H9 (cell line): ENCODE measurements at regions not wholly inside any gene's neighbourhood (a gene's known extent, or its start where the extent isn't known, plus 50 kb on each side); places are given as distances from the start of the nearest gene placed in this dataset.

Experiments used
- DNase-seq: peaks from one replicate; pipeline ENCODE4 v3.0.0-alpha.2; 2017
- H2AFZ ChIP-seq: one replicate; pipeline ENCODE4 v1.6.1; 2013; ENCODE audit warnings: mild to moderate bottlenecking, low read length, control low read depth, moderate library complexity
- H2AK5ac ChIP-seq: 2 replicates; pipeline ENCODE4 v1.6.1; 2013; ENCODE audit warnings: low read length, control low read depth, mixed read lengths; ENCODE audit not compliant: insufficient read length
- H2BK120ac ChIP-seq: one replicate; pipeline ENCODE4 v1.6.1; 2013; ENCODE audit warnings: low read depth, mild to moderate bottlenecking, low read length, control low read depth, inconsistent platforms; ENCODE audit not compliant: poor library complexity, severe bottlenecking
- H2BK12ac ChIP-seq: 2 replicates; pipeline ENCODE4 v1.6.1; 2013; ENCODE audit warnings: low read length, control low read depth, mixed read lengths, low read depth; ENCODE audit not compliant: insufficient read length
- H2BK15ac ChIP-seq: 2 replicates; pipeline ENCODE4 v1.6.1; 2013; ENCODE audit warnings: low read depth, low read length, control low read depth
- H2BK20ac ChIP-seq: one replicate; pipeline ENCODE4 v1.6.1; 2013; ENCODE audit warnings: low read depth, mild to moderate bottlenecking, low read length, control low read depth, inconsistent platforms; ENCODE audit not compliant: poor library complexity, severe bottlenecking
- H2BK5ac ChIP-seq: 2 replicates; pipeline ENCODE4 v1.6.1; 2013; ENCODE audit warnings: low read length, control low read depth, mixed read lengths; ENCODE audit not compliant: insufficient read length
- H3K14ac ChIP-seq: 2 replicates; pipeline ENCODE4 v1.6.1; 2013; ENCODE audit warnings: low read length, control low read depth; ENCODE audit not compliant: insufficient read depth
- H3K18ac ChIP-seq: 2 replicates; pipeline ENCODE4 v1.6.1; 2013; ENCODE audit warnings: low read depth, mild to moderate bottlenecking, mixed read lengths, low read length, control low read depth; ENCODE audit not compliant: insufficient read length
- H3K23ac ChIP-seq: 2 replicates; pipeline ENCODE4 v1.6.1; 2013; ENCODE audit warnings: low read length, control low read depth, mixed read lengths, low read depth; ENCODE audit not compliant: insufficient read length
- H3K23me2 ChIP-seq: 2 replicates; pipeline ENCODE4 v1.6.1; 2013; ENCODE audit warnings: low read depth, mild to moderate bottlenecking, mixed read lengths, low read length, control low read depth; ENCODE audit not compliant: insufficient read length, poor library complexity, severe bottlenecking
- H3K27ac ChIP-seq: 2 replicates; pipeline ENCODE4 v1.5.1; 2013; ENCODE audit warnings: low read length, control low read depth, mixed read lengths, low read depth; ENCODE audit not compliant: insufficient read length
- H3K27me3 ChIP-seq: 2 replicates; pipeline ENCODE4 v1.6.1; 2013; ENCODE audit warnings: low read length, control low read depth, inconsistent platforms; ENCODE audit not compliant: insufficient read depth
- H3K4ac ChIP-seq: 2 replicates; pipeline ENCODE4 v1.6.1; 2013; ENCODE audit warnings: low read depth, mild to moderate bottlenecking, control low read depth, inconsistent platforms, low read length, moderate library complexity
- H3K4me1 ChIP-seq: 2 replicates; pipeline ENCODE4 v1.6.1; 2013; ENCODE audit warnings: low read length, control low read depth, inconsistent platforms; ENCODE audit not compliant: insufficient read depth
- H3K4me2 ChIP-seq: 2 replicates; pipeline ENCODE4 v1.6.1; 2013; ENCODE audit warnings: low read length, control low read depth, mixed read lengths; ENCODE audit not compliant: insufficient read length, insufficient read depth
- H3K56ac ChIP-seq: 2 replicates; pipeline ENCODE4 v1.6.1; 2013; ENCODE audit warnings: low read depth, mild to moderate bottlenecking, mixed read lengths, low read length, control low read depth; ENCODE audit not compliant: insufficient read length
- H3K79me1 ChIP-seq: 2 replicates; pipeline ENCODE4 v1.6.1; 2013; ENCODE audit warnings: low read depth, mild to moderate bottlenecking, moderate library complexity, low read length, control low read depth, inconsistent platforms; ENCODE audit not compliant: insufficient read depth, poor library complexity, severe bottlenecking
- H3K79me2 ChIP-seq: 2 replicates; pipeline ENCODE4 v1.6.1; 2013; ENCODE audit warnings: low read length, control low read depth, inconsistent platforms; ENCODE audit not compliant: insufficient read depth
- H3K9ac ChIP-seq: 2 replicates; pipeline ENCODE4 v1.6.1; 2013; ENCODE audit warnings: low read length, control low read depth, mixed read lengths; ENCODE audit not compliant: insufficient read length; ENCODE audit errors: extremely low read depth
- H3K9me3 ChIP-seq: one replicate; pipeline ENCODE4 v1.6.1; 2013; ENCODE audit warnings: low read depth, low read length, inconsistent platforms; ENCODE audit not compliant: control insufficient read depth
- H3T11ph ChIP-seq: one replicate; pipeline ENCODE4 v1.6.1; 2013; ENCODE audit warnings: mild to moderate bottlenecking, low read length, control low read depth, inconsistent platforms
- H4K20me1 ChIP-seq: one replicate; pipeline ENCODE4 v1.6.1; 2013; ENCODE audit not compliant: control insufficient read depth, insufficient read length, insufficient read depth
- H4K5ac ChIP-seq: 2 replicates; pipeline ENCODE4 v1.6.1; 2013; ENCODE audit warnings: low read depth, mild to moderate bottlenecking, mixed read lengths, low read length, control low read depth; ENCODE audit not compliant: insufficient read length
- H4K8ac ChIP-seq: replicated peaks from 2 replicates; pipeline ENCODE4 v1.6.1; 2013; ENCODE audit warnings: low read length, control low read depth, mixed read lengths, low read depth; ENCODE audit not compliant: insufficient read length
- H4K91ac ChIP-seq: 2 replicates; pipeline ENCODE4 v1.6.1; 2013; ENCODE audit warnings: low read depth, mild to moderate bottlenecking, moderate library complexity, mixed read lengths, low read length, control low read depth; ENCODE audit not compliant: insufficient read length
- H3K27ac Mint-ChIP-seq, 3 experiments: 2 replicates in 2 of 3; 3 replicates in 1 of 3; pipeline ENCODE4 v1.8.0; 2020 to 2021; ENCODE audit warnings: mixed read lengths in 3 of 3, mild to moderate bottlenecking in 1 of 3, moderate library complexity in 1 of 3
- H3K27me3 Mint-ChIP-seq: 2 replicates; pipeline ENCODE4 v1.8.0; 2021; ENCODE audit warnings: low read depth, mild to moderate bottlenecking, moderate library complexity, mixed read lengths
- H3K36me3 Mint-ChIP-seq, 3 experiments: 2 replicates in 2 of 3; 3 replicates in 1 of 3; pipeline ENCODE4 v1.8.0; 2020 to 2021; ENCODE audit warnings: low read depth in 3 of 3, mixed read lengths in 3 of 3; ENCODE audit not compliant: insufficient read depth in 1 of 3
- H3K4me1 Mint-ChIP-seq, 2 experiments: 2 replicates each; pipeline ENCODE4 v1.8.0; 2020; ENCODE audit warnings: mixed read lengths in 2 of 2
- H3K4me3 Mint-ChIP-seq, 2 experiments: 2 replicates in 1 of 2; 3 replicates in 1 of 2; pipeline ENCODE4 v1.8.0; 2020 to 2021; ENCODE audit warnings: mild to moderate bottlenecking in 2 of 2, mixed read lengths in 2 of 2, moderate library complexity in 1 of 2
- H3K9me3 Mint-ChIP-seq, 2 experiments: 2 replicates in 1 of 2; 3 replicates in 1 of 2; pipeline ENCODE4 v1.8.0; 2020; ENCODE audit warnings: mild to moderate bottlenecking in 2 of 2, mixed read lengths in 2 of 2, moderate library complexity in 1 of 2
- CTCF ChIP-seq: fragments of 200-600 bp; sonication (generic); conservative IDR thresholded peaks from 3 replicates; pipeline ENCODE4 v1.8.0; 2021; ENCODE audit warnings: antibody characterized with exemption, mild to moderate bottlenecking
- WGBS: extraction: QIAGEN DNeasy Blood & Tissue Kit; methylation state at CpG from one replicate; pipeline ENCODE4 v1.1.7; 2013; ENCODE audit warnings: missing lambda C conversion rate, low lambda C conversion rate, mixed read lengths; ENCODE audit not compliant: insufficient read length; ENCODE audit errors: extremely low coverage; 5-methylcytosine and 5-hydroxymethylcytosine counted together

- DNase-seq, result no peak
- H3K36me3 Mint-ChIP-seq, result no peaks in the 10 kb centered on the region
- H3T11ph ChIP-seq, result no peak overlapping the region
- no peak for TF ChIP-seq CTCF
- H2BK5ac ChIP-seq, result no peak overlapping the region
- H3K4me2 ChIP-seq, result no peak overlapping the region
- H3K14ac ChIP-seq, result no peak overlapping the region
- H3K79me2 ChIP-seq, result no peaks in the 10 kb centered on the region
- no peak overlapping the region for H2AFZ ChIP-seq
- H3K27ac Mint-ChIP-seq, result no peak overlapping the region
- H4K91ac ChIP-seq, result no peak overlapping the region
- no peaks in the 10 kb centered on the region for H4K20me1 ChIP-seq
- no peak overlapping the region for H2BK20ac ChIP-seq
- no peaks in the 10 kb centered on the region; a peak in 1 of 5 replicates for H3K9me3 Mint-ChIP-seq
- H3K4me1 ChIP-seq, result no peaks in the 10 kb centered on the region
- H4K5ac ChIP-seq, result no peak overlapping the region
- H2BK12ac ChIP-seq, result no peak overlapping the region
- no peaks in the 10 kb centered on the region for H3K9me3 ChIP-seq
- H3K4me3 Mint-ChIP-seq, result no peak overlapping the region
- peaks cover 3 to 5% of the 10 kb centered on the region in 2 experiments; a peak in 2 of 4 replicates for H3K4me1 Mint-ChIP-seq
- no peaks in the 10 kb centered on the region for H3K27me3 ChIP-seq
- H3K23ac ChIP-seq, result no peak overlapping the region
- no peaks in the 10 kb centered on the region for H3K79me1 ChIP-seq
- no peak overlapping the region for H3K18ac ChIP-seq
- H3K4ac ChIP-seq, result no peak overlapping the region
- no CpG with 5 or more reads among the region's 2 CpGs for WGBS
- H3K27ac ChIP-seq, result no peak overlapping the region
- H2BK15ac ChIP-seq, result no peak overlapping the region
- no peak overlapping the region for H2BK120ac ChIP-seq
- H2AK5ac ChIP-seq, result no peak overlapping the region
- H3K56ac ChIP-seq, result no peak overlapping the region
- no peaks in the 10 kb centered on the region for H3K27me3 Mint-ChIP-seq
- H3K9ac ChIP-seq, result no peak overlapping the region
- H3K23me2 ChIP-seq, result no peaks in the 10 kb centered on the region
- no peak overlapping the region for H4K8ac ChIP-seq
Observed at GRCh38 chr18:67568166-67568565, 51.6 kb upstream of the DSEL start.
